ENCODE measurements at regions not wholly inside any gene's neighbourhood (a gene's known extent, or its start where the extent isn't known, plus 50 kb on each side); places are given as distances from the start of the nearest gene placed in this dataset.

- DNase-seq (ENCODE audit: insufficient read length, low spot score) (no peak), FAIRE-seq (no peak)
- TF ChIP-seq POLR2A (IDR thresholded peaks at IDR 0.05; ENCODE audit: low read depth, low read length) = no peak
These were observed 379.8 kb downstream of the SIPA1L2 start for GRCh38 chr1:232249861-232250777.

- FAIRE-seq = no peak
- no peak for DNase-seq (ENCODE audit: insufficient read length, low spot score)
- no peak for TF ChIP-seq POLR2A (IDR thresholded peaks at IDR 0.05; ENCODE audit: low read depth, low read length)
These were observed 380.6 kb downstream of the SIPA1L2 start for GRCh38 chr1:232249339-232249738.

DNA sequence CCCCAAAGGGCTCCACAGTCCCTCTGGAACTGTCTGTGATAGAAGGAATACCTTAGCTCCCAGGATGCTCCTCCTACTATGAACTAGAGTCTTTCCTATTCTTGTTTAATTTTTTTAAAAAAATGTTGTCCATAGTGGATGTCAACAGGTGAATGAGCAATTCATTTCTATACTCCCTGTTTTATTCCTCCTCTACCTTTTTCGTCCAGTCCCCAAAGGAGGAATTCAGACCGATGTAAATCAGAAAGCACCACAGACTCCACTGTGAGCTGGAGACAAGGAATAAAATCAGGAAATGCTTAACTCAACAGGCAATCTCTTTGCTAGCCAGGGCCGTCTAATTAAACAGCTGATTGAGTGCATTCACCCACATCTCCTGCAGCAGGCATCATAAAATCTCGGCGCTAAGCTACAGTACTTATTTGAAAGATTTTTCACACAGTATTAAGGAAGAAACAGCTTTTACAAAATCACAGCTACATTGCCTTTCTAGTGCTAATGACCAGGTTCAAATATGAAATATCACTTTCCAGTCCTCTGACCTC lies 381.6 kb downstream of the SIPA1L2 start:
- FAIRE-seq = no peak
- no peak for TF ChIP-seq POLR2A (IDR thresholded peaks at IDR 0.05; ENCODE audit: low read depth, low read length)
- DNase-seq (ENCODE audit: insufficient read length, low spot score) = no peak

GRCh38 chr1:232247669-232248068 lies 382.3 kb downstream of the SIPA1L2 start:
- TF ChIP-seq POLR2A (IDR thresholded peaks at IDR 0.05; ENCODE audit: low read depth, low read length) = no peak
- DNase-seq (ENCODE audit: insufficient read length, low spot score) (no peak), FAIRE-seq (no peak)

DNA sequence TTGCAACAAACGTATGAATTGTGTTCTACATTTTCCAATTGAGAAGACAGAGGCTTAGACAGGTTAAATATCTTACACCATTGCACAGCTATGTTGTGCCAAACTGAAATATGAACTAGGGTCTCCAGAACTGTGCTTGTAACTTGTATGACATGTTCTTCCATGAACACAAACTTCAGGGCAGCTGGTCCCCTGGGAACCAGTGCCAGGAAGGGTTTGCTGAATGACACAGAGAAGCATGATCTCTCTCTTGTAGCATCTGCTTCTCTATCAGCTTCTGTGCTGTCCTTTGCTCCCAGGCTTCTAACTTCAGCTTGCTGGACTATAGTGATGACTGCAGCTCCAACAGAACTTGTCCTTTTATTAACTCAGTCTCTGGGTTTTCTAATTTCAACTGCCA lies 385.5 kb downstream of the SIPA1L2 start:
- DNase-seq (ENCODE audit: insufficient read length, low spot score) (no peak), FAIRE-seq (no peak)
- TF ChIP-seq POLR2A (IDR thresholded peaks at IDR 0.05; ENCODE audit: low read depth, low read length) = no peak

- FAIRE-seq (no peak), DNase-seq (ENCODE audit: insufficient read length, low spot score) (no peak)
- TF ChIP-seq POLR2A (IDR thresholded peaks at IDR 0.05; ENCODE audit: low read depth, low read length) = no peak
These were observed 389.9 kb downstream of the SIPA1L2 start for GRCh38 chr1:232239998-232240397.

- TF ChIP-seq POLR2A (IDR thresholded peaks at IDR 0.05; ENCODE audit: low read depth, low read length) = no peak
- no peak for FAIRE-seq
- no peak for DNase-seq (ENCODE audit: insufficient read length, low spot score)
These were observed 390.4 kb downstream of the SIPA1L2 start for GRCh38 chr1:232239522-232239921.

DNA sequence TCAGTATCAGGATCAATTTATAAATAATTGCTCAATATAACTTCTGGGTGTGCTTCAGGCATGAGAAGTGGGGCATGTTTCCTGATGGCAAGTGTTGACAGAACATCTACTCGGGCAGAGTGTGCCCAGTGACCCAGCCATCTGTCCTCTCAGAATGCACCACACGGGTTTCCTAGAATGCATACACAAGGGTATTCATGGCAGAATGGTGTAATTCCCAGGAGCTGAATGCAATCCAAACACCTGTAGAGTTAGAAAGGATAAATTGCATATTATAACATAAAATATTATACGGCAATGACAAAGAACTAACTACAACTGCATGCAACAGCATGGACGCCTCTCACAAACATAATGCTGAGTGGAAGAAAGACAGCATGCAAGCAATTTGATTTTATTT lies 391.9 kb downstream of the SIPA1L2 start:
- no peak for FAIRE-seq
- DNase-seq (ENCODE audit: insufficient read length, low spot score) = no peak
- no peak for TF ChIP-seq POLR2A (IDR thresholded peaks at IDR 0.05; ENCODE audit: low read depth, low read length)

GRCh38 chr1:232227306-232227705 lies 402.6 kb downstream of the SIPA1L2 start:
- TF ChIP-seq POLR2A (IDR thresholded peaks at IDR 0.05; ENCODE audit: low read depth, low read length) = no peak
- FAIRE-seq (no peak), DNase-seq (ENCODE audit: insufficient read length, low spot score) (no peak)

DNA sequence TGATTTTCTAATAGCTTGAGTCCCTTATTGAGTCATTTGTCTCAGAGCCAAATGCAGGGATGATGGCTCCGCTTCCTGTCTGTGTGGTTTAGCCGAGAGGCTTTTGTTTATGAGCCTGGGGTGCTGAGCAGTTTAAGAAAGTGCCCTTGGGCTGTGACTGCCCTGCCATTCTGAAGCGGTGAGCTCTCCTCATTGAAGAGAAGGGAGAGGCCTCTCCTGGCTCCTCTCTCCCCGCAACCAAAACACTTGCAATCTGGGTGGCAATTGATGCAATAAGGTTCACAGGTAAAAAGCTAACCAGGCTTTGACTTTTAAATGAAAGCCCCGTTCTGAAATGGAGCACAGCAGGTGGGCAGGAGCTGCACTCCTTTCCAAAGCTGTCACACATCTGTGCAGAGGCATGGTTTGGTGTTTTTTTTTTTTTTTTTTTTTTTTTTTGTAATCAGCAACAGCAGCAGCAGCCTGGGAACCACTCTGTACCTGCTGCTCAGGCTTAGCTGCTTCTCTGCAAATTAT lies 403.7 kb downstream of the SIPA1L2 start:
- no peak for TF ChIP-seq POLR2A (IDR thresholded peaks at IDR 0.05; ENCODE audit: low read depth, low read length)
- DNase-seq (ENCODE audit: insufficient read length, low spot score) (peak; percentile 45), FAIRE-seq (peak; percentile 23)

GRCh38 chr1:232225336-232226131 lies 404.4 kb downstream of the SIPA1L2 start:
- no peak for FAIRE-seq
- TF ChIP-seq POLR2A (IDR thresholded peaks at IDR 0.05; ENCODE audit: low read depth, low read length) = no peak
- no peak for DNase-seq (ENCODE audit: insufficient read length, low spot score)

DNA sequence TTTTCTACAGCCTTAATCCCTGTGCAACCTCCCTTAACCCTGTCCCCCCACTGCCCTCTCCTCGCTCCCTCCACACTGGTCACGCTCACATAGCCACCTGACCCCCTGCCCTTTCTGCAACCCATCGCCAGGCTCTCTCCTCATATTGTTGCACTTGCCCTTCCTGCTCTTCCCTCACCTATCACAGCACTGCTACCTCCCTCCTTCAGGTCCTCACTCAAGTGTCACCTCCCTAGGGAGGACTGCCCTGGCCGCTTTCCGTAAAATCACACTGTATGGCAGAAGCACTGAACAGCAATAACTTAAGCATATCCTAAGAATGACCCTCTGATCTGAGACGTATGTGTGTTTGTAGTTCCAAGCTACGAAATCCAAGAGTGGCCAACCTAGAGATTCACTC lies 406.0 kb downstream of the SIPA1L2 start:
- DNase-seq (ENCODE audit: insufficient read length, low spot score) = no peak
- FAIRE-seq = no peak
- TF ChIP-seq POLR2A (IDR thresholded peaks at IDR 0.05; ENCODE audit: low read depth, low read length) = no peak

GRCh38 chr1:232223183-232223708 lies 406.7 kb downstream of the SIPA1L2 start:
- FAIRE-seq (no peak), DNase-seq (ENCODE audit: insufficient read length, low spot score) (no peak)
- TF ChIP-seq POLR2A (IDR thresholded peaks at IDR 0.05; ENCODE audit: low read depth, low read length) = no peak

GRCh38 chr1:232222614-232223013 lies 407.3 kb downstream of the SIPA1L2 start:
- TF ChIP-seq POLR2A (IDR thresholded peaks at IDR 0.05; ENCODE audit: low read depth, low read length) = no peak
- FAIRE-seq (no peak), DNase-seq (ENCODE audit: insufficient read length, low spot score) (no peak)

All from H54 (cell line).